ENCODE measurements at regions not wholly inside any gene's neighbourhood (a gene's known extent, or its start where the extent isn't known, plus 50 kb on each side); places are given as distances from the start of the nearest gene placed in this dataset.

DNA sequence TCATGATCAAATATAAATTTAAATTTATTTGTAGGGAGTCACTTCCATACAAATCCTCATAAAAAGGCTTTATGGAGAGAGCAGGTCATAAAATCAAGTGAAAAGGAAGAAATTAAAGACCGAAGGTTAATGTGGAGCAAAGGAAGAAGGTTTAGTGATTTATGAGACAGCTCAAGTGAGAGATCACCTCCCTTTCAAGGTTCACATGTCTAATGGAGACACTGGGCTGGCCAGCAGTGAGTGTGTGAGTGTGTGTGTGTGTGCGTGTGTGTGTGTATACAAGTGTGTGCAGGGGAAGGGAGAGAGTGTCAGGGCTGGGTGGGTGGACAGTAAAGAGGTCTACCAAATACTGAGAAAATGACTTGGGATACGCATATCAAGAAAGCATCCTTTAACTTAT, 251.2 kb downstream of the FAT3 start:
- DNase-seq (ENCODE audit: low read depth) = no peak
- TF ChIP-seq, protein P1, sequence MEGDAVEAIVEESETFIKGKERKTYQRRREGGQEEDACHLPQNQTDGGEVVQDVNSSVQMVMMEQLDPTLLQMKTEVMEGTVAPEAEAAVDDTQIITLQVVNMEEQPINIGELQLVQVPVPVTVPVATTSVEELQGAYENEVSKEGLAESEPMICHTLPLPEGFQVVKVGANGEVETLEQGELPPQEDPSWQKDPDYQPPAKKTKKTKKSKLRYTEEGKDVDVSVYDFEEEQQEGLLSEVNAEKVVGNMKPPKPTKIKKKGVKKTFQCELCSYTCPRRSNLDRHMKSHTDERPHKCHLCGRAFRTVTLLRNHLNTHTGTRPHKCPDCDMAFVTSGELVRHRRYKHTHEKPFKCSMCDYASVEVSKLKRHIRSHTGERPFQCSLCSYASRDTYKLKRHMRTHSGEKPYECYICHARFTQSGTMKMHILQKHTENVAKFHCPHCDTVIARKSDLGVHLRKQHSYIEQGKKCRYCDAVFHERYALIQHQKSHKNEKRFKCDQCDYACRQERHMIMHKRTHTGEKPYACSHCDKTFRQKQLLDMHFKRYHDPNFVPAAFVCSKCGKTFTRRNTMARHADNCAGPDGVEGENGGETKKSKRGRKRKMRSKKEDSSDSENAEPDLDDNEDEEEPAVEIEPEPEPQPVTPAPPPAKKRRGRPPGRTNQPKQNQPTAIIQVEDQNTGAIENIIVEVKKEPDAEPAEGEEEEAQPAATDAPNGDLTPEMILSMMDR (conservative IDR thresholded peaks at IDR 0.05; ENCODE audit: low read depth, low read length) = no peak
- no peak overlapping the region for H3K4me3 ChIP-seq (ENCODE audit: low read depth, low read length)

- TF ChIP-seq, protein P1 (conservative IDR thresholded peaks at IDR 0.05; ENCODE audit: low read depth, low read length) = no peak
- no peak for DNase-seq (ENCODE audit: low read depth)
Measured at GRCh38 chr11:92477686-92478085, 253.1 kb downstream of the FAT3 start.

GRCh38 chr11:92480499-92480898, 255.9 kb downstream of the FAT3 start:
- H3K4me3 ChIP-seq (ENCODE audit: low read depth, low read length) = no peak overlapping the region
- DNase-seq (ENCODE audit: low read depth) = no peak
- TF ChIP-seq, protein P1 (conservative IDR thresholded peaks at IDR 0.05; ENCODE audit: low read depth, low read length) = no peak

More at GRCh38 chr11:92477686-92478085, 253.1 kb downstream of the FAT3 start:
- no peak overlapping the region for H3K4me3 ChIP-seq (ENCODE audit: low read depth, low read length)

DNA sequence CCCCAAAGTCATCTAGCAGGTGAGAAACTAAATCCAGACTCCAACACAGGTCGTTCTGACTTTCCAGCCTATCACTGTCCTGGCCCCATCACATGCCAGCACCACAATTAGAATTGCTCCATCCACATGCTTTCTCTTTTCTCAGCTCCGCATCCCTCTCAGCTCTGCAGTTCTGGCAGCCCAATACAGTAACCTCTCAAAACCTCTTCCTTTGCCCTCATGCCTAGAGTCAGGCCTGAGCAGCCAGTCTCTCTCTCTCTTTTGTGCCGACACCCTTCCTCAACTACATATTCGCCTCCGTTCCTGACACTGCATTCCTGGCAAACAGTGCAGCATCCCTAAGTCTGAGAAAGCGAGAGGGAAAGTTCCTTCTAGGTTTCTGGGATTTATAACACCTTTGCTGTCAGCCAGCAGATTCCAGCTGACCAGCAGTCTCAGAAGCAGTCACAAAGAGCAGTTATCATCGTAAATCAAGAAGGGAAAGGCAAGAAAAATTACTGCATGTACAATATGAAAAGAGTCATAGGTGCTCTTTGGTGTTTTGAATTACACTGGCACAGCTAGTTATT, 258.0 kb downstream of the FAT3 start:
- no peak overlapping the region for H3K4me3 ChIP-seq (ENCODE audit: low read depth, low read length)
- TF ChIP-seq, protein P1 (conservative IDR thresholded peaks at IDR 0.05; ENCODE audit: low read depth, low read length) = no peak
- no peak for DNase-seq (ENCODE audit: low read depth)

DNA sequence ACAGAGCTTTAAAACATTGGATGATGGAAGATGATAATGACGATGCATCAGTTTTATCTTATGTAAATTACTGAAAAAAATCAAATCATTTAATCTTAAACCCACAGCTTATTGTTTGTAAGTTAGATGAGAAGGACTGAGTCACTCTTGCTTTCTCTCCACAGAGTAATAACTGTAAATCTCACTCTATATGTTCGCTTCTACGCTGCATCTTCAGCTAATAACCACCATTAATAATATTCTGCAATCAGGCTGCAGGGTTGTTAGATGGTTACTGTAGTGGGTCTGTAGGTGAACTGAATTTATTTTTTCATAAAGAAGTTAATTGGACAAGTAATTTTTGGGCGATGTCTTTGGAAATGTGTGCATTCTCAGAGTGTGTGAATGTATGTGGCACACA, 260.0 kb downstream of the FAT3 start:
- TF ChIP-seq, protein P1 (conservative IDR thresholded peaks at IDR 0.05; ENCODE audit: low read depth, low read length) = no peak
- H3K4me3 ChIP-seq (ENCODE audit: low read depth, low read length) = no peak overlapping the region
- DNase-seq (ENCODE audit: low read depth) = no peak

- DNase-seq (ENCODE audit: low read depth) = no peak
- TF ChIP-seq, protein P1 (conservative IDR thresholded peaks at IDR 0.05; ENCODE audit: low read depth, low read length) = no peak
Measured at GRCh38 chr11:92489826-92490399, 265.3 kb downstream of the FAT3 start.

DNA sequence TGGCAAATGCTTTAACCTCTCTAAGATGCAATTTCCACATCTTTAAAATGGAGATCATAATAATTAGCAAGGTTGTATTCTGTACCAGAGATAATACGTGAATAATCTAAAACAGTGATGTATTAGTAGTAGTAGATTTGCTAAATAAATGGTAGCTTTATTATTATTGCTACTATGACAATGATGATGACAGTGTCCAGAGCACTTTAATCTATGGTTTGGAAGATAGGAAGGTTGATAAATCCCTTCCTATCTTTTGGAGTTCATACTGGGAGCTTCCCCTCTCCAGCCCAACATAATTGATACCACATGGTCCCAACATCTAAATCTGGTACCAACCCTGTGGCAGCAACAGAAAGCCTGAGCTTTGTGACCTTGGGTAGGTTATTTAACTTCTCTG, 267.8 kb downstream of the FAT3 start:
- TF ChIP-seq, protein P1 (conservative IDR thresholded peaks at IDR 0.05; ENCODE audit: low read depth, low read length) = no peak
- H3K4me3 ChIP-seq (ENCODE audit: low read depth, low read length) = no peak overlapping the region
- no peak for DNase-seq (ENCODE audit: low read depth)

More at GRCh38 chr11:92489826-92490399, 265.3 kb downstream of the FAT3 start:
- H3K4me3 ChIP-seq (ENCODE audit: low read depth, low read length) = no peak overlapping the region

Measured in choroid plexus epithelial cell (primary cell).